Neural cell (in vitro differentiated cells): ENCODE measurements at regions not wholly inside any gene's neighbourhood (a gene's known extent, or its start where the extent isn't known, plus 50 kb on each side); places are given as distances from the start of the nearest gene placed in this dataset.

Source experiments
- H2AFZ ChIP-seq: fragments of 200-600, 300-800 bp; sonication (generic), shearing (Covaris generic); 2 replicates; pipeline ENCODE4 v1.6.0; 2014; ENCODE audit warnings: low read depth, mild to moderate bottlenecking, antibody characterized with exemption, low read length, moderate library complexity
- H3F3A ChIP-seq: fragments of 200-600 bp; shearing (Covaris generic); 2 replicates; pipeline ENCODE4 v1.6.1; 2016; ENCODE audit warnings: mild to moderate bottlenecking, moderate library complexity, mixed read lengths, antibody characterized with exemption, low read length; ENCODE audit not compliant: insufficient read depth, poor library complexity, severe bottlenecking
- H3K27ac ChIP-seq: fragments of 200-600, 300-800 bp; sonication (generic), shearing (Covaris generic); 2 replicates; pipeline ENCODE4 v1.5.1; 2014; ENCODE audit warnings: mild to moderate bottlenecking, low read length, moderate library complexity
- H3K27me3 ChIP-seq: fragments of 300-800, 200-600 bp; sonication (generic), shearing (Covaris generic); 2 replicates; pipeline ENCODE4 v1.6.0; 2014; ENCODE audit warnings: mild to moderate bottlenecking, low read depth, low read length, moderate library complexity; ENCODE audit not compliant: insufficient read depth
- H3K36me3 ChIP-seq: fragments of 300-800, 200-600 bp; sonication (generic), shearing (Covaris generic); 2 replicates; pipeline ENCODE4 v1.5.1; 2014; ENCODE audit warnings: mild to moderate bottlenecking, antibody characterized with exemption, low read length, moderate library complexity; ENCODE audit not compliant: insufficient read depth
- H3K4me2 ChIP-seq: fragments of 300-800, 200-600 bp; sonication (generic), shearing (Covaris generic); 2 replicates; pipeline ENCODE4 v1.6.0; 2014; ENCODE audit warnings: mild to moderate bottlenecking, low read length
- H3K4me3 ChIP-seq: fragments of 300-800, 200-600 bp; sonication (generic), shearing (Covaris generic); 2 replicates; pipeline ENCODE4 v1.5.1; 2014; ENCODE audit warnings: mild to moderate bottlenecking, low read length, moderate library complexity
- H3K79me2 ChIP-seq: fragments of 200-600 bp; shearing (Covaris generic); replicated peaks from 2 replicates; pipeline ENCODE4 v1.6.0; 2014; ENCODE audit warnings: mild to moderate bottlenecking, low read length, moderate library complexity; ENCODE audit not compliant: insufficient read depth
- H3K9ac ChIP-seq: fragments of 300-800, 200-600 bp; sonication (generic), shearing (Covaris generic); 2 replicates; pipeline ENCODE4 v1.6.1; 2016; ENCODE audit warnings: mild to moderate bottlenecking, low read length, mixed read lengths
- H3K9me2 ChIP-seq: fragments of 200-600 bp; shearing (Covaris generic); 2 replicates; pipeline ENCODE4 v1.6.1; 2016; ENCODE audit warnings: mild to moderate bottlenecking, low read length, mixed read lengths; ENCODE audit not compliant: insufficient read depth
- H3K9me3 ChIP-seq: fragments of 200-600, 300-800 bp; sonication (generic), shearing (Covaris generic); 2 replicates; pipeline ENCODE4 v1.6.1; 2016; ENCODE audit warnings: mild to moderate bottlenecking, mixed run types, low read length, moderate library complexity, mixed read lengths
- H4K20me1 ChIP-seq: fragments of 200-600 bp; shearing (Covaris generic); 2 replicates; pipeline ENCODE4 v1.6.1; 2016; ENCODE audit warnings: mild to moderate bottlenecking, mixed run types; ENCODE audit not compliant: insufficient read depth
- EP300 ChIP-seq: fragments of 450-650 bp; conservative IDR thresholded peaks from 2 replicates; pipeline ENCODE4 v1.6.1; 2014; ENCODE audit warnings: antibody characterized with exemption, mild to moderate bottlenecking, moderate library complexity; ENCODE audit not compliant: poor library complexity, severe bottlenecking
- EZH2 ChIP-seq: fragments of 200-600, 300-800 bp; shearing (Covaris generic), sonication (generic); IDR thresholded peaks from 2 replicates; pipeline ENCODE4 v1.6.1; 2014; ENCODE audit warnings: antibody characterized with exemption, low read length, borderline replicate concordance, mild to moderate bottlenecking; ENCODE audit not compliant: insufficient read depth, poor library complexity, severe bottlenecking
- MXI1 ChIP-seq: fragments of 450-650 bp; conservative IDR thresholded peaks from 2 replicates; pipeline ENCODE4 v1.6.1; 2014; ENCODE audit warnings: antibody characterized with exemption, mild to moderate bottlenecking; ENCODE audit not compliant: poor library complexity, severe bottlenecking
- POLR2AphosphoS5 ChIP-seq: IDR thresholded peaks from 2 replicates; pipeline ENCODE4 v1.6.1; 2012
- RAD21 ChIP-seq: fragments of 450-650 bp; conservative IDR thresholded peaks from 2 replicates; pipeline ENCODE4 v1.6.1; 2014; ENCODE audit warnings: antibody characterized with exemption, mild to moderate bottlenecking, moderate library complexity
- SMC3 ChIP-seq: fragments of 450-650 bp; conservative IDR thresholded peaks from 2 replicates; pipeline ENCODE4 v1.6.1; 2014; ENCODE audit warnings: antibody characterized with exemption, mild to moderate bottlenecking, moderate library complexity; ENCODE audit not compliant: poor library complexity
- TAF1 ChIP-seq: IDR thresholded peaks from 2 replicates; pipeline ENCODE4 v1.6.1; 2012; ENCODE audit warnings: low read depth
- TF ChIP-seq, protein P1 (sequence below): fragments of 450-650 bp; IDR thresholded peaks from 2 replicates; pipeline ENCODE4 v1.5.1; 2014; ENCODE audit warnings: antibody characterized with exemption, mild to moderate bottlenecking, moderate library complexity; ENCODE audit not compliant: poor library complexity, severe bottlenecking
- TF ChIP-seq, protein P2 (sequence below): IDR thresholded peaks from 2 replicates; pipeline ENCODE4 v1.6.1; 2012; ENCODE audit warnings: borderline replicate concordance

DNA sequence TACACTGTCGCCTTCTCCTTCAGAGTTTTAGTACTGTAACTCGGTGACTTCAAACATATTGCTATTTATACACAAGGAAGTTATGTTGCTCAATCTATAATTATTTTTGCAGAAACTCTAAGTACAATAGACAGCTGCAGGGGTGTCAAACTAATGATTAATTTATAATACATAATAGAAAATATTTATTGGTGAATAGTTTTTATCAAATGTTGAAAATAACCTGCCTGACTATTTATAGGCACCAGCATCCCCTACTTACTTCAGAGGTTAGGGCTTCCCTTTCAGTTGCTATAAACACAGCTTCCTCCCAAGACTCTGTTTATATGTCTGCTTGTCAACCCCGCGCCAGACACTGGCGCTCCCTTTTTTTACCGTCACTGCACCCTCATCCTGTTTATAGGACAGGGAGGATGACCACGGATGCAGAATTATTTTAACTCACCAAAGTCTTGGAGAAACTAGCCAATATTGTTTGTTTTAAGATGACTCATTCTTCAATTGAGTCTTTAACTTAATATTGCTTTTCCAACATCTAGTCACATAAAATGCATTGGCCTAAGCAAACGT is 225.0 kb downstream of the ALDH8A1 start:
- H3K9ac ChIP-seq, result no peak overlapping the region
- H4K20me1 ChIP-seq, result no peaks in the 10 kb centered on the region
- no peaks in the 10 kb centered on the region for H3K36me3 ChIP-seq
- no peak overlapping the region for H3K4me2 ChIP-seq
- H3F3A ChIP-seq, result no peaks in the 10 kb centered on the region
- TF ChIP-seq POLR2AphosphoS5 (no peak), TAF1 (no peak), MXI1 (no peak), RAD21 (no peak), SMC3 (no peak), EZH2 (no peak), EP300 (no peak)
- TF ChIP-seq, protein P1, sequence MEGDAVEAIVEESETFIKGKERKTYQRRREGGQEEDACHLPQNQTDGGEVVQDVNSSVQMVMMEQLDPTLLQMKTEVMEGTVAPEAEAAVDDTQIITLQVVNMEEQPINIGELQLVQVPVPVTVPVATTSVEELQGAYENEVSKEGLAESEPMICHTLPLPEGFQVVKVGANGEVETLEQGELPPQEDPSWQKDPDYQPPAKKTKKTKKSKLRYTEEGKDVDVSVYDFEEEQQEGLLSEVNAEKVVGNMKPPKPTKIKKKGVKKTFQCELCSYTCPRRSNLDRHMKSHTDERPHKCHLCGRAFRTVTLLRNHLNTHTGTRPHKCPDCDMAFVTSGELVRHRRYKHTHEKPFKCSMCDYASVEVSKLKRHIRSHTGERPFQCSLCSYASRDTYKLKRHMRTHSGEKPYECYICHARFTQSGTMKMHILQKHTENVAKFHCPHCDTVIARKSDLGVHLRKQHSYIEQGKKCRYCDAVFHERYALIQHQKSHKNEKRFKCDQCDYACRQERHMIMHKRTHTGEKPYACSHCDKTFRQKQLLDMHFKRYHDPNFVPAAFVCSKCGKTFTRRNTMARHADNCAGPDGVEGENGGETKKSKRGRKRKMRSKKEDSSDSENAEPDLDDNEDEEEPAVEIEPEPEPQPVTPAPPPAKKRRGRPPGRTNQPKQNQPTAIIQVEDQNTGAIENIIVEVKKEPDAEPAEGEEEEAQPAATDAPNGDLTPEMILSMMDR, result no peak
- TF ChIP-seq, protein P2, sequence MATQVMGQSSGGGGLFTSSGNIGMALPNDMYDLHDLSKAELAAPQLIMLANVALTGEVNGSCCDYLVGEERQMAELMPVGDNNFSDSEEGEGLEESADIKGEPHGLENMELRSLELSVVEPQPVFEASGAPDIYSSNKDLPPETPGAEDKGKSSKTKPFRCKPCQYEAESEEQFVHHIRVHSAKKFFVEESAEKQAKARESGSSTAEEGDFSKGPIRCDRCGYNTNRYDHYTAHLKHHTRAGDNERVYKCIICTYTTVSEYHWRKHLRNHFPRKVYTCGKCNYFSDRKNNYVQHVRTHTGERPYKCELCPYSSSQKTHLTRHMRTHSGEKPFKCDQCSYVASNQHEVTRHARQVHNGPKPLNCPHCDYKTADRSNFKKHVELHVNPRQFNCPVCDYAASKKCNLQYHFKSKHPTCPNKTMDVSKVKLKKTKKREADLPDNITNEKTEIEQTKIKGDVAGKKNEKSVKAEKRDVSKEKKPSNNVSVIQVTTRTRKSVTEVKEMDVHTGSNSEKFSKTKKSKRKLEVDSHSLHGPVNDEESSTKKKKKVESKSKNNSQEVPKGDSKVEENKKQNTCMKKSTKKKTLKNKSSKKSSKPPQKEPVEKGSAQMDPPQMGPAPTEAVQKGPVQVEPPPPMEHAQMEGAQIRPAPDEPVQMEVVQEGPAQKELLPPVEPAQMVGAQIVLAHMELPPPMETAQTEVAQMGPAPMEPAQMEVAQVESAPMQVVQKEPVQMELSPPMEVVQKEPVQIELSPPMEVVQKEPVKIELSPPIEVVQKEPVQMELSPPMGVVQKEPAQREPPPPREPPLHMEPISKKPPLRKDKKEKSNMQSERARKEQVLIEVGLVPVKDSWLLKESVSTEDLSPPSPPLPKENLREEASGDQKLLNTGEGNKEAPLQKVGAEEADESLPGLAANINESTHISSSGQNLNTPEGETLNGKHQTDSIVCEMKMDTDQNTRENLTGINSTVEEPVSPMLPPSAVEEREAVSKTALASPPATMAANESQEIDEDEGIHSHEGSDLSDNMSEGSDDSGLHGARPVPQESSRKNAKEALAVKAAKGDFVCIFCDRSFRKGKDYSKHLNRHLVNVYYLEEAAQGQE, result no peak
- no peaks in the 10 kb centered on the region for H3K9me3 ChIP-seq
- H3K79me2 ChIP-seq, result no peaks in the 10 kb centered on the region
- no peak overlapping the region for H2AFZ ChIP-seq
- no peak overlapping the region for H3K27ac ChIP-seq
- no peak overlapping the region for H3K4me3 ChIP-seq
- H3K27me3 ChIP-seq, result no peaks in the 10 kb centered on the region
- no peaks in the 10 kb centered on the region for H3K9me2 ChIP-seq

DNA sequence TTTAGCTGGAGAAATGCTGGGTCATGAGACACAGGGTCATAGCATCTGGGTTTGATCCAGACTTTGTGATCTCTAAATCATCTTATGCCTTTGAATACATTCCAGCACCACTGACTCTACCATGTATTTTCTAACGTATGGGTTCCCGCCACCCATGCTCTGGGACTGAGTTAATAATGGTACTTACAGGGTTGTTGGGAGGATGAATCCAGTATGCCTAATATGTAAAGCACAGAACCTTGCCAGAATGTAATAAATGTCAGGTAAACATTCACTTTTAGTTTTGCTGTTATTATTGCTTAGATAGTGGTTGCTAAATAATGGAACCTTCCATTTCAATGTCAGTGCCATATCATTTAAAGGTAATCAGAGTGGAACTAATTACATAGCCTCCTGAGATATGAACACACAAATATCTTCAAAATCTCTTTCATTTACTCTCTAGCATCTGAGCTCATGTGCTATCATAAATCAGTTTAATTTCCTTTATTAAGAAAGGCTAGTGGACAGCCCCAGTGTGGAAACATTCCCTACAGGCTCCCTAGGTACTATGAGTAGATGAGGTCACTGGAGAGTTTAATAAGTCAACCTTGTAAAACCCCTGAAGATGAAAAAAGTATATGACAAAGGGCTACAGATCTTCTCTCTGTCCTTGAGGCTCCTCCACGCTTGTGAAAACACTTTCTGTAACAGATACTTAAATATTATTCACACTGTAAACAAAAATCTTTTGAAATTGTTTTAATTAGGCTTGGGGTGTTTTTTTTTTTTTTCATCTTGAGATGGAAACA is 226.6 kb downstream of the ALDH8A1 start:
- Histone ChIP-seq H3K27ac (no peak overlapping the region), H3K4me2 (no peak overlapping the region), H3K9me3 (no peaks in the 10 kb centered on the region), H3K9me2 (no peaks in the 10 kb centered on the region), H3K27me3 (no peaks in the 10 kb centered on the region), H3K36me3 (no peaks in the 10 kb centered on the region), H4K20me1 (no peaks in the 10 kb centered on the region), H2AFZ (no peak overlapping the region), H3K4me3 (no peak overlapping the region), H3K9ac (no peak overlapping the region), H3K79me2 (no peaks in the 10 kb centered on the region), H3F3A (no peaks in the 10 kb centered on the region)
- TF ChIP-seq, protein P2, result no peak
- no peak for TF ChIP-seq POLR2AphosphoS5
- no peak for TF ChIP-seq EP300
- no peak for TF ChIP-seq MXI1
- TF ChIP-seq EZH2, result no peak
- no peak for TF ChIP-seq SMC3
- TF ChIP-seq RAD21, result no peak
- no peak for TF ChIP-seq TAF1
